ENCODE measurements at regions not wholly inside any gene's neighbourhood (a gene's known extent, or its start where the extent isn't known, plus 50 kb on each side); places are given as distances from the start of the nearest gene placed in this dataset.

DNA sequence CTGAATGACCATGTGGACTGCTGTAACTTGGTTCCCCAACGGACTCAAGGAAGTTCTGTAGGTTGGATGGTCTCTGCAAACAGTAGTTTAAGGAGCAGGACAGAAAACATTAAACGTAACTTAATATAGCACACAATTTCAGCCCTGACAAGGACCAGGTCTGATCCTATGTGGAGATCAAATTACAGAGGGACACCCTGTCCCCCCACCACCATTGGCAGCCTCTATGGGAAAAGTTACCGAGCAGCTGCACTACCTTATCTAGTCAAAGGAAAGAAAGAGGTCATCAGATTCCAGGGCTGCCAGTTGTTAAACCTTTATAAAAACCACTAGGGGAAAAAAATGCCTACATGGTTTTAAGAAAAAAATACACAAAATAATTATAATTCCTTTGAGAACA is 191.5 kb upstream of the RSPO3 start (continued):
- TF ChIP-seq ZBTB33 (IDR thresholded peaks at IDR 0.05; ENCODE audit: extremely low read depth, insufficient replicate concordance, low read length) (no peak), ZFX (IDR thresholded peaks at IDR 0.05) (no peak), ELF1 (IDR thresholded peaks at IDR 0.05; ENCODE audit: borderline replicate concordance, low read depth) (no peak), TCF7L2 (IDR thresholded peaks at IDR 0.05; ENCODE audit: borderline replicate concordance, extremely low read depth, insufficient read depth, insufficient read length) (no peak)

- Histone ChIP-seq H3K27me3 (ENCODE audit: insufficient read depth, low read length) (peaks cover 16% of the 10 kb centered on the region; the same call in 1 of the 2 replicates), H3K9ac (ENCODE audit: low read length) (no peak overlapping the region), H3K9me2 (ENCODE audit: insufficient read depth) (no peaks in the 10 kb centered on the region), H4K20me1 (ENCODE audit: insufficient read depth) (no peaks in the 10 kb centered on the region), H2AFZ (ENCODE audit: low read depth, low read length, poor library complexity, severe bottlenecking) (no peak overlapping the region), H3K4me2 (ENCODE audit: low read length) (no peak overlapping the region), H3K9me3 (ENCODE audit: control insufficient read depth in 1 of 2, insufficient read depth in 1 of 2, low read depth in 1 of 2, low read length in 2 of 2) (no peaks in the 10 kb centered on the region), H3K4me1 (ENCODE audit: control insufficient read depth in 1 of 2, insufficient read depth in 2 of 2, low read length in 2 of 2) (no peaks in the 10 kb centered on the region), H3K36me3 (ENCODE audit: control insufficient read depth in 1 of 2, insufficient read depth in 2 of 2, low read length in 2 of 2) (no peaks in the 10 kb centered on the region), H3K4me3 (replicated peaks in 1 of 2; ENCODE audit: low read depth in 1 of 2, low read length in 2 of 2) (no peak overlapping the region), H3K27ac (ENCODE audit: low read depth, low read length) (no peak overlapping the region), H3K79me2 (ENCODE audit: insufficient read depth, low read length) (no peaks in the 10 kb centered on the region)
- ATAC-seq, result no peak
- intact Hi-C loops (cut with micrococcal nuclease), result no loop called here
- BruUV-seq (replicated peaks), result no TSS peak
- TF ChIP-seq FOSL1 (IDR thresholded peaks at IDR 0.05; ENCODE audit: low read depth) (no peak), ZBTB33 (IDR thresholded peaks at IDR 0.05; ENCODE audit: extremely low read depth, insufficient replicate concordance, low read length) (no peak), EGR1 (IDR thresholded peaks at IDR 0.05; ENCODE audit: low read depth) (no peak), RAD21 (IDR thresholded peaks at IDR 0.05; ENCODE audit: low read depth) (no peak)
- DNase-seq (ENCODE audit: low read depth, low spot score), result no peak
- RAD21 ChIA-PET (ENCODE audit: low non-redundant PET in 1 of 2, low total read pairs in 2 of 2, uncharacterized antibody in 2 of 2, unreplicated experiment in 2 of 2), result no interaction called here
- POLR2A ChIA-PET, result no interaction called here
- CTCF ChIA-PET, result no interaction called here
These were observed 190.6 kb upstream of the RSPO3 start for GRCh38 chr6:126927841-126928240.
